ENCODE measurements at regions not wholly inside any gene's neighbourhood (a gene's known extent, or its start where the extent isn't known, plus 50 kb on each side); places are given as distances from the start of the nearest gene placed in this dataset.

- TF ChIP-seq CHD7 (IDR thresholded peaks at IDR 0.05; ENCODE audit: insufficient replicate concordance, low read length) (no peak), CBX5 (IDR thresholded peaks at IDR 0.05; ENCODE audit: low read depth, low read length) (no peak), EZH2 (IDR thresholded peaks at IDR 0.05; ENCODE audit: low read depth, low read length, severe bottlenecking) (no peak), RFX5 (IDR thresholded peaks at IDR 0.05; ENCODE audit: borderline replicate concordance, low read depth, low read length) (no peak), GABPA (IDR thresholded peaks at IDR 0.05; ENCODE audit: borderline replicate concordance, insufficient read depth, low read length) (no peak), POLR2AphosphoS5 (IDR thresholded peaks at IDR 0.05; ENCODE audit: low read depth, low read length) (no peak), SP1 (IDR thresholded peaks at IDR 0.05; ENCODE audit: low read depth, low read length) (no peak)
Measured at GRCh38 chr17:70644096-70644495, 474.8 kb downstream of the KCNJ2 start (continued).
